ENCODE measurements at regions not wholly inside any gene's neighbourhood (a gene's known extent, or its start where the extent isn't known, plus 50 kb on each side); places are given as distances from the start of the nearest gene placed in this dataset.
"Not testable (repeated sequence)": the region's sequence is repeated elsewhere in the genome, so short reads cannot be mapped to it uniquely, and the experiment has no call there.

- no peaks in the 10 kb centered on the region for H3K36me3 ChIP-seq
- peaks cover 0 to 25% (median 16%) of the 10 kb centered on the region in 9 donors for H3K4me1 ChIP-seq
- no peak overlapping the region for H3K4me3 ChIP-seq
- ATAC-seq (no peak), DNase-seq (no peak)
- intact Hi-C loops (cut with DNase I), result no loop called here
- TF ChIP-seq CTCF (IDR thresholded peaks at IDR 0.05), result no peak
- no peaks in the 10 kb centered on the region for H3K9me3 ChIP-seq
- WGBS, 2 donors, result 66 to 95% methylated on average over 3 of the region's 3 CpGs
- H3K27me3 ChIP-seq, result peaks cover 0 to 9% (median 0%) of the 10 kb centered on the region in 7 donors
- no peak overlapping the region for H3K27ac ChIP-seq
These were observed 204.7 kb downstream of the MATN1 start for GRCh38 chr1:30518696-30519095.

GRCh38 chr1:30518186-30518585 lies 205.2 kb downstream of the MATN1 start:
- Histone ChIP-seq H3K36me3 (no peaks in the 10 kb centered on the region), H3K9me3 (no peaks in the 10 kb centered on the region), H3K27me3 (peaks cover 0 to 9% (median 0%) of the 10 kb centered on the region in 7 donors), H3K4me3 (no peak overlapping the region), H3K27ac (no peak overlapping the region), H3K4me1 (peaks cover 0 to 20% (median 11%) of the 10 kb centered on the region in 9 donors)
- intact Hi-C loops (cut with DNase I), result no loop called here
- no peak for TF ChIP-seq CTCF (IDR thresholded peaks at IDR 0.05)
- no peak for ATAC-seq
- DNase-seq, result no peak
- WGBS, 2 donors, result 54 to 71% methylated on average over 2 of the region's 2 CpGs

GRCh38 chr1:30517666-30518065 lies 205.7 kb downstream of the MATN1 start:
- H3K27me3 ChIP-seq; H3K36me3 ChIP-seq; H3K4me3 ChIP-seq; ATAC-seq; DNase-seq; H3K9me3 ChIP-seq; H3K27ac ChIP-seq; intact Hi-C loops (cut with DNase I): not testable (repeated sequence)
- H3K4me1 ChIP-seq, result peaks cover 0 to 15% (median 7%) of the 10 kb centered on the region in 9 donors
- WGBS, 2 donors, result 82 to 87% methylated on average over 6 of the region's 6 CpGs

GRCh38 chr1:30517241-30517640 lies 206.1 kb downstream of the MATN1 start:
- H3K4me3 ChIP-seq; H3K27ac ChIP-seq; H3K9me3 ChIP-seq; H3K27me3 ChIP-seq; DNase-seq; ATAC-seq; intact Hi-C loops (cut with DNase I); H3K36me3 ChIP-seq: not testable (repeated sequence)
- H3K4me1 ChIP-seq, result peaks cover 0 to 12% (median 6%) of the 10 kb centered on the region in 9 donors
- 75 to 84% methylated on average over 6 to 7 of the region's 7 CpGs for WGBS, 2 donors

GRCh38 chr1:30516485-30516858 lies 206.9 kb downstream of the MATN1 start:
- peaks cover 0 to 4% (median 0%) of the 10 kb centered on the region in 9 donors for H3K4me1 ChIP-seq
- no peaks in the 10 kb centered on the region for H3K36me3 ChIP-seq
- no peak overlapping the region for H3K4me3 ChIP-seq
- no peaks in the 10 kb centered on the region for H3K9me3 ChIP-seq
- intact Hi-C loops (cut with DNase I), result no loop called here
- 84 to 89% methylated on average over 4 of the region's 4 CpGs for WGBS, 2 donors
- H3K27ac ChIP-seq, result no peak overlapping the region
- peaks cover 0 to 9% (median 0%) of the 10 kb centered on the region in 7 donors for H3K27me3 ChIP-seq
- ATAC-seq (no peak), DNase-seq (no peak)
- TF ChIP-seq CTCF (IDR thresholded peaks at IDR 0.05), result no peak

Data from heart right ventricle (tissue), 16 donors.